HL-60 (cell line): ENCODE measurements at regions not wholly inside any gene's neighbourhood (a gene's known extent, or its start where the extent isn't known, plus 50 kb on each side); places are given as distances from the start of the nearest gene placed in this dataset.

ENCODE experiments used
- DNase-seq, 2 experiments: peaks; one replicate each; pipeline ENCODE4 v3.0.0-alpha.2; 2010 to 2020; ENCODE audit warnings: low read depth in 1 of 2, low spot score in 1 of 2
- H3K27ac ChIP-seq: fragments of 250-450 bp; sonication (Bioruptor Pico); replicated peaks from 2 replicates; pipeline ENCODE4 v1.5.1; 2020; ENCODE audit warnings: mild to moderate bottlenecking, moderate library complexity
- H3K27me3 ChIP-seq: fragments of 250-450 bp; sonication (Bioruptor Pico); 2 replicates; pipeline ENCODE4 v1.5.1; 2021; ENCODE audit warnings: mild to moderate bottlenecking, moderate library complexity; ENCODE audit not compliant: insufficient read depth, poor library complexity, severe bottlenecking
- H3K4me3 ChIP-seq: replicated peaks from 2 replicates; pipeline ENCODE4 v1.5.1; 2011; ENCODE audit warnings: mild to moderate bottlenecking, control low read depth, low read length; ENCODE audit not compliant: insufficient read depth
- GABPA ChIP-seq: IDR thresholded peaks from 2 replicates; pipeline ENCODE4 v1.6.1; 2012; ENCODE audit warnings: low read depth
- POLR2AphosphoS5 ChIP-seq: IDR thresholded peaks from 2 replicates; pipeline ENCODE4 v1.6.1; 2012; ENCODE audit warnings: low read depth
- SPI1 ChIP-seq: IDR thresholded peaks from 2 replicates; pipeline ENCODE4 v1.6.1; 2012; ENCODE audit warnings: low read depth, mild to moderate bottlenecking, borderline replicate concordance
- TF ChIP-seq, protein P1 (sequence below): IDR thresholded peaks from 2 replicates; pipeline ENCODE4 v1.6.1; 2012; ENCODE audit warnings: low read depth; ENCODE audit not compliant: insufficient replicate concordance
- TF ChIP-seq, protein P2 (sequence below): IDR thresholded peaks from one replicate; pipeline ENCODE4 v1.5.1; 2011; ENCODE audit warnings: low read length, control low read depth, inconsistent platforms; ENCODE audit not compliant: insufficient read depth

DNA sequence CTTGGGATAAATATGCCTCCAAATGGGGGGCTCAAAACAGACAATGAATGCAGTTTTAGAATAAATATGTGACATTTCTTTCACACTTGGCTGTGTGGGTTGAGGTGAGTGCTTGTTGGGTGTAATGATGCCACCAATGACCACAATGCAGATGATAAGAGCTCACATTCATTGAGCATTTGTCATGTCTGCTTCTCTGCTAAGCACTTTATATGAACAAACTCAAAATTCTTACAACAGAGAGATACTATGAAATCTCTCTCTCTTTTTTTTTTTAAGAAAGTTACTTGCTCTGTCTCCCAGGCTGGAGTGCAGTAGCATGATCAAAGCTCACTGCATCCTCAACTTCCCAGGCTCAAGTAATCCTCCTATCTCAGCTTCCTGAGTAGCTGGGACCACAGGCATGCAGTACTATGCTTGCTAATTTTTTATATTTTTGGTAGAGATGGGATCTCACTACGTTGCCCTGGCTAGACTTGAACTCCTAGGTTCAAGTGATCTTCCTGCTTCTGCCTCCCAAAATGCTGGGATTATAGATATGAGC lies 185.4 kb downstream of the JCAD start:
- TF ChIP-seq GABPA = no peak
- TF ChIP-seq, protein P1, sequence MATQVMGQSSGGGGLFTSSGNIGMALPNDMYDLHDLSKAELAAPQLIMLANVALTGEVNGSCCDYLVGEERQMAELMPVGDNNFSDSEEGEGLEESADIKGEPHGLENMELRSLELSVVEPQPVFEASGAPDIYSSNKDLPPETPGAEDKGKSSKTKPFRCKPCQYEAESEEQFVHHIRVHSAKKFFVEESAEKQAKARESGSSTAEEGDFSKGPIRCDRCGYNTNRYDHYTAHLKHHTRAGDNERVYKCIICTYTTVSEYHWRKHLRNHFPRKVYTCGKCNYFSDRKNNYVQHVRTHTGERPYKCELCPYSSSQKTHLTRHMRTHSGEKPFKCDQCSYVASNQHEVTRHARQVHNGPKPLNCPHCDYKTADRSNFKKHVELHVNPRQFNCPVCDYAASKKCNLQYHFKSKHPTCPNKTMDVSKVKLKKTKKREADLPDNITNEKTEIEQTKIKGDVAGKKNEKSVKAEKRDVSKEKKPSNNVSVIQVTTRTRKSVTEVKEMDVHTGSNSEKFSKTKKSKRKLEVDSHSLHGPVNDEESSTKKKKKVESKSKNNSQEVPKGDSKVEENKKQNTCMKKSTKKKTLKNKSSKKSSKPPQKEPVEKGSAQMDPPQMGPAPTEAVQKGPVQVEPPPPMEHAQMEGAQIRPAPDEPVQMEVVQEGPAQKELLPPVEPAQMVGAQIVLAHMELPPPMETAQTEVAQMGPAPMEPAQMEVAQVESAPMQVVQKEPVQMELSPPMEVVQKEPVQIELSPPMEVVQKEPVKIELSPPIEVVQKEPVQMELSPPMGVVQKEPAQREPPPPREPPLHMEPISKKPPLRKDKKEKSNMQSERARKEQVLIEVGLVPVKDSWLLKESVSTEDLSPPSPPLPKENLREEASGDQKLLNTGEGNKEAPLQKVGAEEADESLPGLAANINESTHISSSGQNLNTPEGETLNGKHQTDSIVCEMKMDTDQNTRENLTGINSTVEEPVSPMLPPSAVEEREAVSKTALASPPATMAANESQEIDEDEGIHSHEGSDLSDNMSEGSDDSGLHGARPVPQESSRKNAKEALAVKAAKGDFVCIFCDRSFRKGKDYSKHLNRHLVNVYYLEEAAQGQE = no peak
- TF ChIP-seq, protein P2, sequence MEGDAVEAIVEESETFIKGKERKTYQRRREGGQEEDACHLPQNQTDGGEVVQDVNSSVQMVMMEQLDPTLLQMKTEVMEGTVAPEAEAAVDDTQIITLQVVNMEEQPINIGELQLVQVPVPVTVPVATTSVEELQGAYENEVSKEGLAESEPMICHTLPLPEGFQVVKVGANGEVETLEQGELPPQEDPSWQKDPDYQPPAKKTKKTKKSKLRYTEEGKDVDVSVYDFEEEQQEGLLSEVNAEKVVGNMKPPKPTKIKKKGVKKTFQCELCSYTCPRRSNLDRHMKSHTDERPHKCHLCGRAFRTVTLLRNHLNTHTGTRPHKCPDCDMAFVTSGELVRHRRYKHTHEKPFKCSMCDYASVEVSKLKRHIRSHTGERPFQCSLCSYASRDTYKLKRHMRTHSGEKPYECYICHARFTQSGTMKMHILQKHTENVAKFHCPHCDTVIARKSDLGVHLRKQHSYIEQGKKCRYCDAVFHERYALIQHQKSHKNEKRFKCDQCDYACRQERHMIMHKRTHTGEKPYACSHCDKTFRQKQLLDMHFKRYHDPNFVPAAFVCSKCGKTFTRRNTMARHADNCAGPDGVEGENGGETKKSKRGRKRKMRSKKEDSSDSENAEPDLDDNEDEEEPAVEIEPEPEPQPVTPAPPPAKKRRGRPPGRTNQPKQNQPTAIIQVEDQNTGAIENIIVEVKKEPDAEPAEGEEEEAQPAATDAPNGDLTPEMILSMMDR = no peak
- no peak for TF ChIP-seq POLR2AphosphoS5
- TF ChIP-seq SPI1 = no peak
- Histone ChIP-seq H3K27ac (no peak overlapping the region), H3K4me3 (no peak overlapping the region), H3K27me3 (no peaks in the 10 kb centered on the region)
- no peak for DNase-seq

DNA sequence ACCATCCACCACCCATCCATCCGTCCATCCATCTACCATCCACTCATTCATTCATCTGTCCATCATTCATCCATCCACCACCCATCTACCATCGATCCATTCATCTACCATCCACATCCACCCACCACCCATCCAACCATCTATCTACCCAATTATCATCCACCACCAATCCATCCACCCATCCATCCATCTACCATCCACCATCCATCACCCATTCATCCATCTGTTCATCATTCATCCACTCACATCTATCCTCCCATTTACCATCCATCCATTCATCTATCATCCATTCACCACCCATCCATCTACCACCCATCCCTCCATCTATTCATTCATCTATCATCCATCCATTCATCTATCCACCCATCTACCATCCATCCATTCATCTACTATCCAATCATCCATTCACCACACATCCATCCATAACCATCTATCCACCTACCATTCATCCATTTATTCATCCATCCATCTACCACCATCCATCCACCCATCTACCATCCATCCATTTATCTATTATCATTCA lies 188.8 kb downstream of the JCAD start:
- no peak overlapping the region for H3K4me3 ChIP-seq
- H3K27me3 ChIP-seq = no peaks in the 10 kb centered on the region
- no peak for DNase-seq
- TF ChIP-seq, protein P2 = no peak
- no peak for TF ChIP-seq GABPA
- H3K27ac ChIP-seq = no peak overlapping the region

DNA sequence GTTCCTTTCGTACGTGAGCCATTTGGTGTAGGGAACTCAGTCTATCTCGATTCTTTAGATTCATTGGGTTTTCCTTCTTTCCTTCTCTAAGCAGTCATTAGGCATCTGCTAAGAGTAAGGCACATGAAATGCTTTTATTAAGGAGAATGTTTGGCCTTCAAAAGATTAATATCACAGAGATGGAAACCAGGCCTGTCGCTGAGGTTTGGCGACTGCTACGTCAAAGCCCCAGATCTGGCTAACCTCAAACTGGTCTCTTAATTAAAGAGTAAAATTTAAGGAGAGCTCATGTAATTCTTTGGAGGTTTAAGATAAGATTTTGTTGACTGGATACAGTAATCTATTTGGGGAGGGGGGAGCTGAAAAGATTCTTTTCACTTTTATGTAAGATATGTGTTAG lies 189.8 kb downstream of the JCAD start:
- TF ChIP-seq, protein P1 = no peak
- TF ChIP-seq, protein P2 = no peak
- TF ChIP-seq SPI1 (no peak), POLR2AphosphoS5 (no peak), GABPA (no peak)

DNA sequence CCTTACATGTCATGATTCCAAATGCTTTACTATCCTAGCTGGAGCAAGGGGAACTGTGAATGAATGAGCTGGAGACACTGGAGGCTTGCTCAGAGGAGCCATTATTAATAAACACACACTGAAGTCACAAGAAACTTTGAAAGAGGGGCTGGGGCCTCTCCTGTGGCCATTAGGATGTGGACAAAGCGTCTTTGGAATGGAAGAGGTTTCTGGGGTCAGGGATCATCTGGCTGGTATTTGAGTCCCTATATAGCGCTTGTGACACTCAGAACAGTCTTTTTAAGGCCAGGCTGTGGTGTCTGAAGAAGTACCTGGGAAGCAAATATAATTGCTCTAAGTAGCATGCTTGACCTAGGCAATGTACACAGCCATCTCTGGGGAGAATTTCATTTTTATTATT lies 193.0 kb downstream of the JCAD start:
- Histone ChIP-seq H3K4me3 (no peak overlapping the region), H3K27me3 (no peaks in the 10 kb centered on the region), H3K27ac (no peak overlapping the region)
- no peak for DNase-seq
- TF ChIP-seq SPI1 = no peak
- TF ChIP-seq, protein P1 = no peak
- TF ChIP-seq, protein P2 = no peak
- TF ChIP-seq POLR2AphosphoS5 = no peak
- TF ChIP-seq GABPA = no peak

More for the DNA sequence above, 189.8 kb downstream of the JCAD start:
- DNase-seq = no peak
- H3K4me3 ChIP-seq = no peak overlapping the region
- no peak overlapping the region for H3K27ac ChIP-seq
- no peaks in the 10 kb centered on the region for H3K27me3 ChIP-seq
